ENCODE measurements at regions not wholly inside any gene's neighbourhood (a gene's known extent, or its start where the extent isn't known, plus 50 kb on each side); places are given as distances from the start of the nearest gene placed in this dataset.

- TF ChIP-seq ZNF592 (IDR thresholded peaks at IDR 0.05) (no peak), STAT1 (conservative IDR thresholded peaks at IDR 0.05) (no peak), YY1 (IDR thresholded peaks at IDR 0.05; ENCODE audit: low read depth, low read length) (no peak)
Observed at GRCh38 chrX:123060986-123061385, 123.1 kb upstream of the GRIA3 start (continued).

- ATAC-seq (no peak), FAIRE-seq (no peak), DNase-seq (ENCODE audit: low read depth, low spot score) (no peak)
- RAD21 ChIA-PET (ENCODE audit: unreplicated experiment): no interaction called here
- Histone ChIP-seq H3K27ac (ENCODE audit: control insufficient read depth, insufficient read depth) (no peak overlapping the region), H3K4me2 (ENCODE audit: control insufficient read depth, insufficient read depth) (no peak overlapping the region), H3K4me1 (ENCODE audit: control insufficient read depth, insufficient read depth, low read length) (no peaks in the 10 kb centered on the region), H4K20me1 (ENCODE audit: control insufficient read depth, insufficient read depth) (no peaks in the 10 kb centered on the region), H3K4me3 (no peak overlapping the region), H3K9me3 (replicated peaks; ENCODE audit: control insufficient read depth, insufficient read depth, low read length) (no peaks in the 10 kb centered on the region), H3K27me3 (replicated peaks in 1 of 2; ENCODE audit: control insufficient read depth in 2 of 2, insufficient read depth in 2 of 2, low read length in 1 of 2) (no peaks in the 10 kb centered on the region), H2AFZ (ENCODE audit: control insufficient read depth, low read depth, low read length) (no peak overlapping the region), H3K79me2 (ENCODE audit: control insufficient read depth, insufficient read depth, low read length) (no peaks in the 10 kb centered on the region), H3K9ac (ENCODE audit: control insufficient read depth, insufficient read depth, low read length) (no peak overlapping the region), H3K36me3 (ENCODE audit: control insufficient read depth in 2 of 2, insufficient read depth in 2 of 2, low read length in 1 of 2) (no peaks in the 10 kb centered on the region)
- no TSS peak for BruUV-seq (replicated peaks)
- TF ChIP-seq E2F8 (IDR thresholded peaks at IDR 0.05; ENCODE audit: low read depth, partially characterized antibody) (no peak), MTA3 (IDR thresholded peaks at IDR 0.05; ENCODE audit: borderline replicate concordance, low read length) (no peak), STAT1 (conservative IDR thresholded peaks at IDR 0.05) (no peak)
- intact Hi-C loops (cut with micrococcal nuclease; ENCODE audit: unreplicated experiment) (no loop called here), in situ Hi-C loops (cut with MboI) (no loop called here)
- CTCF ChIA-PET: no interaction called here
- POLR2A ChIA-PET: no interaction called here
- SMC1A ChIA-PET (ENCODE audit: uncharacterized antibody, unreplicated experiment): no interaction called here
Observed at GRCh38 chrX:123064053-123064452, 120.0 kb upstream of the GRIA3 start.

All from GM12878 (cell line).